Endothelial cell of umbilical vein (primary cell): ENCODE measurements at regions not wholly inside any gene's neighbourhood (a gene's known extent, or its start where the extent isn't known, plus 50 kb on each side); places are given as distances from the start of the nearest gene placed in this dataset.

ENCODE experiments used
- BruUV-seq: library from RNA; stranded (reverse); fragments of 400-500 nt; replicated peaks from 2 replicates; lab custom pipeline; 2021; lab: Mats Ljungman, UMichigan
- CTCF ChIA-PET: fragments of 300-600, 350-600 bp; sonication (Branson Sonifier 250); formaldehyde crosslinking; loops from one replicate; lab custom pipeline; 2021; ENCODE audit warnings: antibody characterized with exemption, inconsistent platforms; lab: Charles Lee
- POLR2A ChIA-PET: fragments of 300-600, 350-600 bp; sonication (Branson Sonifier 250); formaldehyde crosslinking; loops from one replicate; lab custom pipeline; 2021; ENCODE audit warnings: antibody characterized with exemption, inconsistent platforms; lab: Charles Lee
- DNase-seq: peaks from one replicate; pipeline ENCODE4 v3.0.0-alpha.2; 2011; ENCODE audit warnings: low read depth, low spot score
- FAIRE-seq: peaks from 2 replicates; lab custom pipeline; 2011; peaks lifted over from hg19 to GRCh38; lab: Jason Lieb, UNC
- H2AFZ ChIP-seq: 2 replicates; pipeline ENCODE4 v1.6.0; 2012; ENCODE audit warnings: low read depth, low read length, control low read depth, inconsistent platforms
- H3K27ac ChIP-seq: 2 replicates; pipeline ENCODE4 v1.5.1; 2011; ENCODE audit warnings: low read depth, mild to moderate bottlenecking, control low read depth, low read length, moderate library complexity; ENCODE audit not compliant: insufficient read depth
- H3K27me3 ChIP-seq, 2 experiments: 2 replicates each; pipeline versions ENCODE4 v1.6.0 to v1.6.1; 2011; ENCODE audit warnings: low read length in 2 of 2, mixed read lengths in 1 of 2; ENCODE audit not compliant: control insufficient read depth in 2 of 2, insufficient read depth in 2 of 2
- H3K36me3 ChIP-seq, 2 experiments: 2 replicates in 1 of 2; 3 replicates in 1 of 2; pipeline ENCODE4 v1.5.1; 2011; ENCODE audit warnings: low read length in 2 of 2, mild to moderate bottlenecking in 1 of 2, moderate library complexity in 1 of 2; ENCODE audit not compliant: control insufficient read depth in 2 of 2, insufficient read depth in 2 of 2; ENCODE audit errors: extremely low read depth in 1 of 2
- H3K4me1 ChIP-seq: 3 replicates; pipeline ENCODE4 v1.5.1; 2011; ENCODE audit warnings: mild to moderate bottlenecking, low read length; ENCODE audit not compliant: control insufficient read depth, insufficient read depth; ENCODE audit errors: extremely low read depth
- H3K4me2 ChIP-seq: 2 replicates; pipeline ENCODE4 v1.6.1; 2011; ENCODE audit warnings: low read length, control low read depth, mixed read lengths; ENCODE audit not compliant: insufficient read depth
- H3K4me3 ChIP-seq, 3 experiments: fragments of 200-600 bp in 1 of 3; sonication (generic), shearing (Covaris generic) in 1 of 3; replicated peaks in 1 of 3; 2 replicates each; pipeline ENCODE4 v1.5.1; 2011 to 2016; ENCODE audit warnings: control low read depth in 3 of 3, low read length in 3 of 3, mild to moderate bottlenecking in 2 of 3, inconsistent platforms in 1 of 3, low read depth in 1 of 3, moderate library complexity in 1 of 3; ENCODE audit not compliant: insufficient read depth in 1 of 3
- H3K79me2 ChIP-seq: 2 replicates; pipeline ENCODE4 v1.6.0; 2012; ENCODE audit warnings: low read length, inconsistent platforms; ENCODE audit not compliant: control insufficient read depth, insufficient read depth
- H3K9ac ChIP-seq: replicated peaks from 2 replicates; pipeline ENCODE3; 2011; ENCODE audit warnings: low read length, control low read depth; ENCODE audit not compliant: insufficient read depth; ENCODE audit errors: extremely low read depth
- H3K9me1 ChIP-seq: replicated peaks from 3 replicates; pipeline ENCODE4 v1.6.0; 2011; ENCODE audit warnings: mild to moderate bottlenecking, low read length; ENCODE audit not compliant: control insufficient read depth, insufficient read depth; ENCODE audit errors: extremely low read depth
- H3K9me3 ChIP-seq: replicated peaks from 2 replicates; pipeline ENCODE4 v1.5.1; 2012; ENCODE audit warnings: low read length, inconsistent platforms; ENCODE audit not compliant: control insufficient read depth, insufficient read depth
- H4K20me1 ChIP-seq: replicated peaks from 2 replicates; pipeline ENCODE3; 2011; ENCODE audit warnings: mild to moderate bottlenecking, low read length; ENCODE audit not compliant: control insufficient read depth, insufficient read depth; ENCODE audit errors: extremely low read depth
- CTCF ChIP-seq, 2 donors: IDR thresholded peaks; 1 replicate in 1 of 2; 2 replicates in 1 of 2; pipeline ENCODE4 v1.5.1; 2011; ENCODE audit warnings: low read length in 2 of 2, mild to moderate bottlenecking in 2 of 2, moderate library complexity in 2 of 2, control low read depth in 1 of 2, inconsistent platforms in 1 of 2, low read depth in 1 of 2; ENCODE audit not compliant: insufficient read depth in 1 of 2; ENCODE audit errors: extremely low read depth in 1 of 2
- EZH2 ChIP-seq: IDR thresholded peaks from 2 replicates; pipeline ENCODE4 v1.6.1; 2012; ENCODE audit warnings: borderline replicate concordance, low read depth, mild to moderate bottlenecking, moderate library complexity, low read length, inconsistent platforms; ENCODE audit not compliant: severe bottlenecking
- FOS ChIP-seq: IDR thresholded peaks from 2 replicates; pipeline ENCODE4 v1.6.1; 2011; ENCODE audit warnings: mild to moderate bottlenecking, low read length, moderate library complexity, borderline replicate concordance; ENCODE audit not compliant: insufficient read depth
- GATA2 ChIP-seq: IDR thresholded peaks from 2 replicates; pipeline ENCODE4 v1.7.0; 2011; ENCODE audit warnings: low read depth, mild to moderate bottlenecking, moderate library complexity, mixed read lengths, low read length; ENCODE audit not compliant: insufficient read length, insufficient read depth
- JUN ChIP-seq: IDR thresholded peaks from 2 replicates; pipeline ENCODE4 v1.6.1; 2011; ENCODE audit warnings: borderline replicate concordance, low read depth; ENCODE audit not compliant: insufficient read length, insufficient read depth
- MYC ChIP-seq: IDR thresholded peaks from one replicate; pipeline ENCODE4 v1.6.1; 2011; ENCODE audit warnings: mild to moderate bottlenecking, low read depth, low read length
- POLR2AphosphoS5 ChIP-seq: IDR thresholded peaks from 2 replicates; pipeline ENCODE4 v1.6.1; 2012; ENCODE audit warnings: low read depth, mild to moderate bottlenecking, control low read depth, low read length, moderate library complexity; ENCODE audit not compliant: insufficient read depth
- dilution Hi-C: fragments of 300-500 bp; cut with MboI; formaldehyde crosslinking; loops from one replicate; pipeline ENCODE4 v1.15.0; 2019; ENCODE audit warnings: low sequenced_read_pairs; ENCODE audit not compliant: extremely low pct_ligation_motif_present
- intact Hi-C: fragments of 100-400 bp; cut with micrococcal nuclease; formaldehyde crosslinking; loops from one replicate; pipeline ENCODE4 v1.10.0; 2022

DNA sequence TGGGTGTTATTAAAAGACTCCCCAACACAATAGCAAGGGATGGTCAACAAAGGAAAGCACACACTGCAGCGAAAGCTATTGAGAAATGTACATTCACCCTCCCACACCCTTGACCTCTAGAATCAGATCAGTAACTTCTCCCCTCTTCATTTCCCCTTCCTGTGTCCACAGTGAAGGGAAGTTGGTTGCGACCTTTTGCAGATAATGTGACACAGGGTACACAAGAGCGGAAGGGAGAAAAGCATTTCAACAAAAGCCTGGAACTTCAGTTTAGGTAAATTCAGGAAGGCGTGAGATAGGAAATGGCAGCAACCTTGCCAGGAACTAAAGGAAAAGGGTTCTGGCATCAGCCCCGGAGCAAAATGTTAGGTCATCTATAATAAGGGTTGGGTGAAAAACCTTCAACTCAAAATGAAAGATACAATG lies 899.8 kb downstream of the MCTP2 start:
- DNase-seq, result peak; percentile 78
- Histone ChIP-seq H4K20me1 (no peaks in the 10 kb centered on the region), H3K9ac (no peak overlapping the region), H3K4me3 (no peak overlapping the region), H3K4me2 (peak overlapping the region; percentile 66), H3K27ac (peak overlapping the region; percentile 52), H3K79me2 (no peaks in the 10 kb centered on the region), H3K9me3 (no peaks in the 10 kb centered on the region), H2AFZ (peak overlapping the region; percentile 81), H3K36me3 (no peaks in the 10 kb centered on the region), H3K4me1 (peaks cover 28% of the 10 kb centered on the region), H3K27me3 (no peaks in the 10 kb centered on the region), H3K9me1 (no peaks in the 10 kb centered on the region)
- intact Hi-C loops, result loop anchor here (1.0 to 5.0 kb wide), 6 partner anchors 45 to 1191 kb away; no protein-coding TSS in a partner anchor
- FAIRE-seq, result peak; percentile 81
- TF ChIP-seq FOS (no peak), GATA2 (peak; percentile 97), POLR2AphosphoS5 (peak; percentile 64)
- dilution Hi-C loops, result no loop called here
- no TSS peak for BruUV-seq
- ChIA-PET CTCF (interaction anchor here (0.8 to 1.2 kb wide), 3 partner anchors 10 to 287 kb away, joined by 3 to 5 read pairs (median 3); no protein-coding TSS in a partner anchor), POLR2A (no interaction called here)

DNA sequence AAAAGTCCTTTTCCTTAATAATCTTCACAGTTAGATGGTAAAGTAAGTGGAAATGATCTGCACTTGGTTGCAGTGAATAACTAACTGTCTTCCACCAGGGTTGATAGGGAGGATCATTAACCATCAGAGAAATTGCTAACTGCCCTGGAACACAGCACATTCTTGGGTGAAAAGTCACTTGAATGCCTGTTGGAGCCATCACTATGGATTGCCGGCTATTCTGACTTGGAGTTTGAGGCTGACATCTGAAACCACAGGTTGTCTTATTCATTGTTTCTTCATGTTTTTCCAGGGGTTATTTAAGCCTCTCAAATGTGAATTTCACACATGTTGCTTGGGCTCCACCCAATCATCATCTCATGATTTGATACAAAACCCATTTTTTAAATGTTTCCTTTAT lies 901.4 kb downstream of the MCTP2 start:
- H3K36me3 ChIP-seq, result no peaks in the 10 kb centered on the region
- intact Hi-C loops (loop anchor here (5.0 kb wide), 3 partner anchors 285 to 1190 kb away; no protein-coding TSS in a partner anchor), dilution Hi-C loops (no loop called here)
- no peaks in the 10 kb centered on the region for H3K79me2 ChIP-seq
- H2AFZ ChIP-seq, result no peak overlapping the region
- H4K20me1 ChIP-seq, result no peaks in the 10 kb centered on the region
- no peaks in the 10 kb centered on the region for H3K9me3 ChIP-seq
- H3K27me3 ChIP-seq, result no peaks in the 10 kb centered on the region
- H3K27ac ChIP-seq, result no peak overlapping the region
- CTCF ChIA-PET, result no interaction called here
- POLR2A ChIA-PET, result no interaction called here
- H3K4me2 ChIP-seq, result no peak overlapping the region
- DNase-seq (no peak), FAIRE-seq (no peak)
- no TSS peak for BruUV-seq
- peaks cover 25% of the 10 kb centered on the region for H3K4me1 ChIP-seq
- TF ChIP-seq GATA2 (no peak), EZH2 (no peak), MYC (no peak), CTCF (IDR thresholded peaks at IDR 0.05; ENCODE audit: extremely low read depth in 1 of 2, insufficient read depth in 1 of 2, low read depth in 1 of 2, low read length in 2 of 2) (no peak), JUN (no peak)
- no peaks in the 10 kb centered on the region for H3K9me1 ChIP-seq
- H3K4me3 ChIP-seq, result no peak overlapping the region
- no peak overlapping the region for H3K9ac ChIP-seq
